ENCODE measurements at regions not wholly inside any gene's neighbourhood (a gene's known extent, or its start where the extent isn't known, plus 50 kb on each side); places are given as distances from the start of the nearest gene placed in this dataset.

DNA sequence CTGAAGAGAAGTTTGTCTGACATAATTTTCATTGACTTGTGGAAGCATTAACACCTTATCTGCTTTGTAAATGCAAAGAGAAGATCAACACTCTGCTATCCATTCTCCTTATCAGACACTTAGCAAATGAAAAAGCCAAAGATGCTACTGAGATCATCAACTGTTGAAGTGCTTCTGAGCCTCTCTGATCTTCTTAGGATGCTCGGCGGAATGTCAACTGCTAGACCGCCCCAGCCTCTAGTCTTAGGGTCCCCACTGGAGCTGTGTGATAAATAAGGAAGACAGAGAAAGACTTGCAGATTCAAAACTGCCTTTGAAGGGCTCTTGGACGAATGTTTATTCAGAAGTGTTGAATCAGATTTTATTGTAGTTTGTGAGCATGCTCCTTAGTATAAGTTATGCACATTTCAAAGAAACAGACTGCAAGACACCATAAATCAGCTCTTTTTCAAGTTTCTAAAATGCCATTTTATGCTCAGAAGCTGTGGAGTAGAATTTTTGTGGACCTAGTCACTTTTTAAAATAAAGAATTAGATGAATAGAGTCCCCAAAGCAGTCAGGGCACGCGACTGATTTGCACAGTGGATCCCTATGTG, 197.9 kb downstream of the DIRAS2 start:
- Histone ChIP-seq H3K4me3 (no peak overlapping the region), H3K9me3 (no peaks in the 10 kb centered on the region), H3K27me3 (no peaks in the 10 kb centered on the region), H3K27ac (no peak overlapping the region), H3K36me3 (no peaks in the 10 kb centered on the region), H3K4me1 (no peaks in the 10 kb centered on the region)
- TF ChIP-seq, protein P1, sequence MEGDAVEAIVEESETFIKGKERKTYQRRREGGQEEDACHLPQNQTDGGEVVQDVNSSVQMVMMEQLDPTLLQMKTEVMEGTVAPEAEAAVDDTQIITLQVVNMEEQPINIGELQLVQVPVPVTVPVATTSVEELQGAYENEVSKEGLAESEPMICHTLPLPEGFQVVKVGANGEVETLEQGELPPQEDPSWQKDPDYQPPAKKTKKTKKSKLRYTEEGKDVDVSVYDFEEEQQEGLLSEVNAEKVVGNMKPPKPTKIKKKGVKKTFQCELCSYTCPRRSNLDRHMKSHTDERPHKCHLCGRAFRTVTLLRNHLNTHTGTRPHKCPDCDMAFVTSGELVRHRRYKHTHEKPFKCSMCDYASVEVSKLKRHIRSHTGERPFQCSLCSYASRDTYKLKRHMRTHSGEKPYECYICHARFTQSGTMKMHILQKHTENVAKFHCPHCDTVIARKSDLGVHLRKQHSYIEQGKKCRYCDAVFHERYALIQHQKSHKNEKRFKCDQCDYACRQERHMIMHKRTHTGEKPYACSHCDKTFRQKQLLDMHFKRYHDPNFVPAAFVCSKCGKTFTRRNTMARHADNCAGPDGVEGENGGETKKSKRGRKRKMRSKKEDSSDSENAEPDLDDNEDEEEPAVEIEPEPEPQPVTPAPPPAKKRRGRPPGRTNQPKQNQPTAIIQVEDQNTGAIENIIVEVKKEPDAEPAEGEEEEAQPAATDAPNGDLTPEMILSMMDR (IDR thresholded peaks at IDR 0.05), result no peak
- ATAC-seq (no peak), DNase-seq (no peak)
- intact Hi-C loops (cut with DNase I), result no loop called here

DNA sequence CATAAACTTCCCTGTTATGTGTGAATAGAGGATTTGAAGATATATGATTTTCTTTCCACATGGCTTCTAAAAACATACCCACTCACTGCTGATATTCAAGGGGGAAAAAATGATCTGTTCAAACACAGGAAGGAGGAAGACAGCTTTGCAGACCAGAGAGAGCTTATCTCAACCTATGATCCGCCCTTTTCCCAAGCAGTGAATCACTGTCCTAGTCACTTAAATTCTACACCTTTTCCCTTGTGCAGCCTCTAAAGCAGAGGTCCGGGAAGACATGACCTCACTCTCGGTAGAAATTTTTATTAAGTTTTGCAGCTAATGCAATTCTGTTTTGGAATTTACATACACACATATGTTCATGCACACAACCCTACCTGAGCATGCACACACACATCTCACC, 197.2 kb downstream of the DIRAS2 start:
- H3K4me3 ChIP-seq, result no peak overlapping the region
- intact Hi-C loops (cut with DNase I), result no loop called here
- H3K9me3 ChIP-seq, result no peaks in the 10 kb centered on the region
- TF ChIP-seq, protein P1 (IDR thresholded peaks at IDR 0.05), result no peak
- ATAC-seq (no peak), DNase-seq (no peak)
- no peaks in the 10 kb centered on the region for H3K4me1 ChIP-seq
- H3K36me3 ChIP-seq, result no peaks in the 10 kb centered on the region
- no peaks in the 10 kb centered on the region for H3K27me3 ChIP-seq
- H3K27ac ChIP-seq, result no peak overlapping the region

DNA sequence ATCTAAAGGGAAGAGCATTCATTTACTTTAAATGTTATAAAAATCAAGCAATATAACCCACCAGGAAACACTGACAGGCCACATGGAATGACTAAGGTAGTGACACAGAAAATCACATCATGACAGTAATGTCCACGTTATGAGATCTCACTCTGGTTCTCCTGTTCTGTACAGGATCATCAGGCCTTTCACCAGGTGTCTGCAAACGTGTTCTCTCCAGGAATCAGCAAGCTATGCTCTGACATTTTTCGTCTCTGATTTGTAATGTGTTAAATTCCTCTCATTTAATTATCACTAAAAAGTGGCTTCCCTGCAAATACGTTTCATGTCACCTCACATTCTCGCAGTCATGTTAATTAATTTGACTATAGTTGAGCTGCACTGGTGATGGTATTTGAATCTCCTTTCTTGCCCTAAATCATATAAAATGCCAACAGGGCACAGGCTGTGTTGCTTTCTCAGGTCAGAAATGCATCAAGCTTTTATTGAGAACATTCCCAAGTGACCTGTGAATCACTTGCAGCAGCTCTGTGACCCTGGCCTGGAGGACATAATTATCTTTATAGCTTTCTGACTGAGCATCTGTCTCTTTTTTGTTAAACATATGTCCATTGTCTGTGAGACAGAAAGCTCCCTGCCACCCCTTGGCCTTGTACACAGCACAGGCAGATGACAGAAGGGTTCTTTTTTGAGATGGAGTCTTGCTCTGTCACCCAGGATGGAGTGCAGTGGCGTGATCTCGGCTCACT, 196.2 kb downstream of the DIRAS2 start:
- DNase-seq, result no peak

DNA sequence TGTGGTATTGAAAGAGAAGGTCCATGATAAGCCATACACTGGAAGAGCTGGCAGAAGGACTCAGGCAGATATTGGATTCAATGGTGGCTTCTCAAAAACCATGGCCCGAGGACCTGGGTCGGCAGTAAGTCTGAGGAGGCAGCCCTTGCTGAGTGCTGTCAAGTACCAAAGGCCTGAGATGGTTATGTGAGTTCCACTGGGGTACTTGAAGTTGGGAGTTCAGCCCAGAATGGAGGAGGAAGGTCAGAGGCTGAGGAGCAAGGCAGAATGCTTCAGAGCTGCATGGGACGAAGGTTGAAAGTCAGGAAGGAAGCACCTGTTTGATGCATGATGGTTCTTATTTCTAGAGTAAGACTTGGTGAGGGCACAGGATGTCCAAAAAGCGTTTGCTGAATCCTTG, 194.9 kb downstream of the DIRAS2 start:
- H3K27ac ChIP-seq, result no peak overlapping the region
- no peak overlapping the region for H3K4me3 ChIP-seq
- ATAC-seq, result peak; percentile 75
- TF ChIP-seq, protein P1 (IDR thresholded peaks at IDR 0.05), result no peak
- H3K27me3 ChIP-seq, result no peaks in the 10 kb centered on the region
- no peaks in the 10 kb centered on the region for H3K4me1 ChIP-seq
- no peaks in the 10 kb centered on the region for H3K9me3 ChIP-seq
- H3K36me3 ChIP-seq, result no peaks in the 10 kb centered on the region
- DNase-seq, result no peak
- intact Hi-C loops (cut with DNase I), result no loop called here

More for the DNA sequence above, 196.2 kb downstream of the DIRAS2 start:
- TF ChIP-seq, protein P1 (IDR thresholded peaks at IDR 0.05), result no peak
- no peak for ATAC-seq
- intact Hi-C loops (cut with DNase I), result no loop called here
- H3K27ac ChIP-seq, result no peak overlapping the region
- no peaks in the 10 kb centered on the region for H3K27me3 ChIP-seq
- no peaks in the 10 kb centered on the region for H3K4me1 ChIP-seq
- H3K36me3 ChIP-seq, result no peaks in the 10 kb centered on the region
- no peak overlapping the region for H3K4me3 ChIP-seq
- H3K9me3 ChIP-seq, result no peaks in the 10 kb centered on the region

DNA sequence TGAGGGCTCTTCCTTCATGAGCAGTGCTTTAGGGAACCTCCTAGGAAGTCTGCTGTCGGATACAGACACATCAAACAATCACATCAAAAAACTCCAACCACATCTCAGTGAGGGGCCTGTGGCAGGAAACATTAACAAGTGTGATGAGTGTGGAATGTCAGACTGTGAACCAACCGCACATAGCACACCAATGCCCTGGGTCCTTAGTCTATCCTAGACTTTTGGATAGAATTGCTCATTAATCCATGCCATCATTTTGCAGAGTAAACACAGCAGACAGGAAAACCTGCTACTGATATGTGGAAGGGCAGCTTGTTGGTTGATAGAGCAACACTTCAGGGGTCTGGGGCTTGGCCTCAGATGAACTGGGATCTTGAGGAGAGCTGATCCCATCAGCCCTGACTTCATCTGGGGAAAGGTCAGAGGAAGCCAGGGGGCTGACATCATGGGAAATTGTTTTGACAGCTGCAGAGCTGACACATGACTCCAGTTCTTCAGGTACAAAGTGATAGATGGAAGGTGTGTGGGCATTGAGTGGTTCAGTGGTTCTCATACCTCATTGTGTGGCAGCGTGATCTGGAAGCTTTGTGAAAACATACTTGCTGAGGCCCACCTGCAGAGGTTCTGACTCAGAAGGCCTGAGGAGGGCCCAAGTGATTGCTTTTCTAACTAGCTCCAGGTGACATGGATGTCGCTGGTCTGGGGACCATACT, 193.3 kb downstream of the DIRAS2 start:
- DNase-seq (no peak), ATAC-seq (no peak)
- Histone ChIP-seq H3K4me1 (no peaks in the 10 kb centered on the region), H3K27me3 (no peaks in the 10 kb centered on the region), H3K4me3 (no peak overlapping the region), H3K9me3 (no peaks in the 10 kb centered on the region), H3K36me3 (no peaks in the 10 kb centered on the region), H3K27ac (no peak overlapping the region)
- intact Hi-C loops (cut with DNase I), result no loop called here
- TF ChIP-seq, protein P1 (IDR thresholded peaks at IDR 0.05), result no peak
